GM19452 (cell line): ENCODE measurements at regions not wholly inside any gene's neighbourhood (a gene's known extent, or its start where the extent isn't known, plus 50 kb on each side); places are given as distances from the start of the nearest gene placed in this dataset.
"Not testable (repeated sequence)": the region's sequence is repeated elsewhere in the genome, so short reads cannot be mapped to it uniquely, and the experiment has no call there.

ENCODE experiments used
- ATAC-seq: cut with Tn5 transposase; IDR thresholded peaks from one replicate; pipeline ENCODE4 v1.9.1; 2021; ENCODE audit not compliant: unreplicated experiment

DNA sequence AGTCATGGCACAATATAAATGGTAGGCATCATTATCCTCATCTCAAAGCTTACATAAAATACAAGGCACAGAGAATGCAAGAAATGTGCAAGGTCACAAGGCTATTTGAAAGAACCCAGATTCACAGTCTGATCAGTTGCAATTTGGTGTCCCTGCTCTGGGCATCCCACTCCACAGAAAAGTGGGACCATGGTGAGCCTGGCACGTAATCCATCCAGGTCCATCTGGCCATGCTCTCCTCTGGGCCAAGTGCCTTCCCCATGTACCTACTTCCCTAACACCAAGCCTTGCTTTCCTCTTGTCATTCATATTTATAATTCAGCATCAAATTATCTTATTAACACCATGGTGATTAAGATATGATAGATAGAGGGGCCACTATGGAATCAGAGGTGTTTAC is 390.0 kb downstream of the CDH11 start:
- no peak for ATAC-seq

DNA sequence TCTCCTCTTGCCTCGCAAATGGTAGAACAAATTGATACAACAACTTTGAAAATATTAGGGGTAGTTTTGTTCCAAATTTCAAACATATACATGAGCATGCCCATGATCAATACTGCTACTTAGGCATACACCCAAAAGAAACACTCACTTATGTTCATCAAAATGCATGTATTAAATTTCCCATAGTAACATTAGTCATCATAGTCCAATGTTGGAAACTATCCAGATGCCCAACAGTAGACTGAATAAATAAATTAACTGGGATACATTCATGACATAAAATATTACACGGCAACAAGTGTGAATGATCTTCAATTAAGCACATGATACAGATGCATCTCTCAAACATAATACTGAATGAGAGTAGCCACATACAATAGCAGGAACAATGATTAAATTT is 391.6 kb downstream of the CDH11 start:
- no peak for ATAC-seq

DNA sequence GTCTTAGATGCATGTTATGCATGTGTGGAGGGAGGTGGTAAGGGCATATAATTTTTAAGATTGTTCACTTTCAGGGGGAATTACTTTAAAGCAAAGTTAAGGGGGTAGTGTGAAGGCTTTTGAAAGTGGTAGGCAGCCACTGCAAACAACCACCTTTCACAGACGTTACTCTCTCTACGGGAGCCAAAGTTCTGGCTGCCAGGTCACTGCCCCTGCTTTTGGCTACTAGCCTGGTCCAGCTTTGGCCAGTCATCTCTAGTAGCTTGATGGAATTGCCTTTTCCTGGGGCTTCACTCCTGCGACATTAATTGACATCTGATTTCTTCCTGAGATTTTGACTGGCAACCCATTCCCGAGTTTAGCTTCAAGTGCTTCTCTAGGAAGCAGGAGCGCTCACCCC is 397.5 kb downstream of the CDH11 start:
- no peak for ATAC-seq

DNA sequence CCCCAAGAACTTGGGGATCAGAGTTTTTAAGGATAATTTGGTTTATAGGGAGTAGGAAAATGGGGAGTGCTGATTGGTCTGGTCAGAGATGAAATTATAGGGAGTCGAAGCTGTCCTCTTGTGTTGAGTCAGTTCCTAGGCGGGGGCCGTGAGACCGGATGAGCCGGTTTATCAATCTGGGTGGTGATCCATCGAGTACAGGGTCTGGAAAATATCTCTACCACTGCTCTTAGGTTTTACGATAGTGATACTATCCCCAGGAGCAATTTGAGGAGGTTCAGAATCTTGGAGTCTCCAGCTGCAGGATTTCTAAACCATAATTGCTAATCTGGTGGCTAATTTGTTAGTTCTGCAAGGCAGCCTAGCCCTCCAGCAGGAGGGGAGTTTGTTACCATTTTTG is 403.4 kb downstream of the CDH11 start:
- ATAC-seq = no peak

GRCh38 chr16:64717871-64718270 is 404.0 kb downstream of the CDH11 start:
- ATAC-seq = no peak

GRCh38 chr16:64715624-64716023 is 406.2 kb downstream of the CDH11 start:
- ATAC-seq = no peak

- no peak for ATAC-seq
Measured at GRCh38 chr16:64712026-64712425, 409.8 kb downstream of the CDH11 start.

DNA sequence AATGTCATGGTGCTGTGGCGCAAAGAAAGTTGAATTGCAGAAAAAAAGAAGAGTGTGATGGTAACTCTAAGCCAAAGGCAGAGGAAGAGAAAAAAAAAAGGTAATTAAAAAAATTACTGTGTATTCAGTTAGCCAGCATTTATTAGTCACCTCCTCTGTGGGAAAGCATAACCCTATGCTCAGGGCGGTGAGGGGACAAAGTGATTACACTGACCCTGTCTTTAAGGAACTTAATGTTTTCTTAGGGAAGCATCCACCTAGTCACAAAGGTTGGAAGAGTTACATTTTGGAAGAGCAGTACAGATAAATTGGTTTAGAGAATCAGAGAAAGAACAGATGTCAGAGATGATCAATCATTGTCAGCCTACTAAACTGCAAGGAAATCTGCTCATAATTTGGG is 410.3 kb downstream of the CDH11 start:
- ATAC-seq = no peak

GRCh38 chr16:64711026-64711425 is 410.8 kb downstream of the CDH11 start:
- no peak for ATAC-seq

GRCh38 chr16:64705443-64705842 is 416.4 kb downstream of the CDH11 start:
- no peak for ATAC-seq

DNA sequence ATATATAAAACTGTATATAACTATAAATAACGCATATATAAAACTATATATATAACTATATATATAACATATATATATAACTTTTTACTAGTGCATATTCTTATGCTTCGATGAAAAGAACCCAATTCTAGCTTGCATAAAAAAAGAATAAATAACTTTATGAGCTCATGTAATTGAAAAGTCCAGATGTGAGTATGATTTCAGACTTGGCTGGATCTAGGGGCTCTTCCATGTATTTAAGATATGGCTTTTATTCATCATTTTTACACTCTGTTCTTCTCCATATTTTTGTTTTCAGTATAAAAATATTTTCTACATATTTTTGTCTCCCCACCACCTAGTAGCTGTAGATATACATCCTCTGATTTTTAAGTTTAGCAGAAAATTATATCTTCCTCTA is 417.5 kb downstream of the CDH11 start:
- ATAC-seq = no peak

DNA sequence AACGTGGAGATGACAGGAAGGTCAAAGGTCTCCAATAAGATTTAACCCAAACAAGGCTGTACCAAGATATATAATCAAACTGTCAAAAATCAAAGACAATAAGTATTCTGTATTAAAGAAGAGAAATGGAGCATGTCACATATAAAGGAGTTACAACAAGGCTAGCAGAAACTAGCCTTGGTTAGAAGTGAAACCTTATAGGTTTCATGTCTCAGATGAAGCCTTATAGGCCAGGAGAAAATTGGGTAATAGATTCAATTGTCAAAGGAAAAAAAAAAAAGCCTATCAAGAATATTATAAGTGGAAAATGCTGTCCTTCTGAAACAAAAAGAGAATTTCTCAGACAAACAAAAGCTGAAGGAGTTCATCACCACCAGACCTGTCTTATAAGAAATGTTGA is 419.4 kb downstream of the CDH11 start:
- ATAC-seq = no peak

DNA sequence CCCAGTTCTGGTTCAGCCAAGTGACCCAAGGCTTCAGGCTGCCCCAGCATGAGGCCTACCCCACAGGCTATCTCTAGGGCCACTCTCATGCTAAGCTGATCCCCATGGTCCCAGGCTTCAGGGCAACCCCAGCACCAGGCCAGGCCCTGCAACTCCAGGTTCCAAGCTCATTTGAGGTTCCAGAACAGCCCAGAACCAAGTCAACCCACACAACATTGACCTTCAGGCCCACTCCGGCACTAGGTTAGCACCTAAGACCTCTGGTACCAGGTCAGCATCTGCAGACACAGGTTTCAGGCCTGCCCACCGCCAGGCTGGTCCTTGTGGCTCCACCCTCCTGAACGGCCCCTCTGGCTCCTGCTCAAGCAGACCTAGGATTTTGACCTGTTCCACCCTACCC is 421.2 kb downstream of the CDH11 start:
- ATAC-seq = no peak

DNA sequence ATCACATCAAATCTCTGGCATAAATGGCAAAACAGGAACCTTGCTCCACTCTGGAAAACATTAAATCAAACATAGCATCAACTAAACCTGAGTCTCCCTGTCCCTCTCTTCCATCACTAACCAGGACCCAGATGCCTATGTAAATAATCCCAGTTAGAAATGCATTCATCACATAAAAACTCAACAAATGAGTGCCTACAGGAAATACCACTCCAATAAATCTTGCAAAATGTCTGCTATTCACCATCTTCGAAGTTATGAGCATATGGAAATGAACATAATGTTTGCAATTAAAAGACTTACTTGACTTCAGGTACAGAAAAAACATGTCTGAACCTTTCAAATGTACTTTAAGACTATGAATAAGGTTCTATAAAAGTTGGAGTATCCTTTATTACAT is 425.0 kb downstream of the CDH11 start:
- no peak for ATAC-seq

DNA sequence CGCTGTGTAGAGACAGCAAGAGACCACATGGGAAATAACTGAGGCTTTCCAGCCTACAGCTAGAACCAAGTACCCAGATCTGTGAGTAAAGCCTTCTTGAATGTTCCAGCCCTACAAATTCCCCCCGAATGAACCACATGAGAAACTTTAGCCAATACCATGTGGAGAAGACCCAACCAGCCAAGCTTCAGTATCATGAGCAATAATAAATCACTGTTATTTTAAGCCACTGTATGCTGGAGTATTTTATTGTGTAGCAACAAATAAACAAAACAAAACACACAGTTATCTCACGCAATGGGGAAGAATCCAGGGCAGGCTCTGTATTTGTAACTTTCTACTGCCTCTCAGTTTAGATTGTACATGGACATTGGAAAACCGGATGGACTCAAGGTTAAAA is 426.2 kb downstream of the CDH11 start:
- ATAC-seq = no peak

DNA sequence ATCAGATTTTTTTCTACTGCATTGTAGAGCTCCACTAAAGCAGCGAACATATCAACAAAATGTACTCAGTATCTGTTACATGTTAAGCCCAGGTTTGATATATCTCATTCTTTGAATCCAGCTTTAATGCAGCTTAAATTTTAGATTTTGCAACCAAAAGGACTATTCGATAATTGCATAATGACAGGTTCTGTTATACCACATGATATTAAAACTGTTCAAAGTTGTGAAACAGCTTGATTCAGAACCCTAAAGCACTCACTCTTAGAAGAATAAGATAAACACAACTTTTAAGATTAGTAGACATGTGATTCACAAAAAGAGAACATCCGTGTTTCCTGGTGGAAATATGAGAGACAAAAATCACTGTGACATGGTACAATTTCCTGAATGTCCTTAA is 427.9 kb downstream of the CDH11 start:
- ATAC-seq = no peak

DNA sequence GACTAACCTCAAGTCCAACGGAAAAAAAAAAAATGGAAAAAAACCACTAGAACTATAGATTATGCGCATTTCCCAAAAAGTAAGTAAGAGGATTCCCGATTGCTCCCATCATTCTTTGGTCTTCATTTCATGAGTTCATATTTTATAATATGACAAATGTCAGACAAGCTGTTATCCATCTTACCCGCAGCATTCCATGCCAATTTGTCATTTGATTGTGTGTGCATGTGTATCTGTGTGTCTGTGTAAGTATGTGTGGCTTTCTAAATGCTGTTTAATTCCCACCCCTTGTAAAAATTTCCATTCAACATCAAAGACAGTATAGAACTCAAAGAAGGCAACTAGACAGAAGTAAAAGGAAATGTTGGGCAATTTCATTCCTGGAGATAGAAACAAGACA is 434.1 kb downstream of the CDH11 start:
- no peak for ATAC-seq

DNA sequence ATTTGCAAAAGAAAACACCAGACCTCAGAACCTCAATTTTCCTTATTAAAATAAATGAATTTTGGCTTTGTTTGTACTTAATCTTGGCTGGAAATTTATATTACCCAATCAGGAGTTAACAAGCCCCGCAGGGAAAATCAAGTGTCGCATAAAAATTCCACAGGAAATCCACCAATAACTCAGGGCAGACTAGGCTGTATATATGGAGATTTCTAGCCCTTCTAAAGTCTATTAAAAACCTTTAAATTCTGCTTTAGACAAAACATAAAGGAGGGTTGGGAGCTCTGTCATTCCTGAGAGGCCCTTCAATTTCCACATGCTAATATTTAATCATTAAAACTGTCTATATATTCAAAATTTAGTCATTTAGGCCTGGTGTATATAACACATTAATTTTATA is 434.7 kb downstream of the CDH11 start:
- no peak for ATAC-seq

GRCh38 chr16:64679976-64680690 is 441.7 kb downstream of the CDH11 start:
- no peak for ATAC-seq

GRCh38 chr16:64669573-64669972 is 452.3 kb downstream of the CDH11 start:
- ATAC-seq = no peak

DNA sequence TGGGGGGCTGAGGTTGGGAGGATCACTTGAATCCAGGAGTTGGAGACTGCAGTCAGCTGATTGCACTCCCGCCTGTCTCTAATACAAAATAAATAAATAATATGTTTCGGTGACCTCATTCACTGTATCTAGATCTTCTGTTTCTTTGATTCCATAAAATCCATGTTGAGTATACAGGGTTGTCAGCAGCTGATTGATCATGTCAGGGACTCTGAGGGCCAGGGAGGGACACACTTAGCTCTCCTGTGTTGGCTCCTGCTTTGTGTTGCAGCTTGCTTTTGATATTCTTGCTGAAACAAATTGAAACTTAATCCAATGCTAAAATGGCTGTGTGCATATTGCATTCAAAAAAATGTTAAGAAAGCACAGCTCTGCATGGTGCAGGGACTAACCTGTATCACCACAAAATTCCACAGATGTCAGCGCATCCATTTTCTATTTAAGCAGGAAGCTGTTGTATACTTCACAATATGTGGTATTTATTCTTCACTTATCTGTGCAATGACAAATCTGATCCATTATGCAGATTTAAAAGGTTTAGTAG is 454.5 kb downstream of the CDH11 start:
- no peak for ATAC-seq

DNA sequence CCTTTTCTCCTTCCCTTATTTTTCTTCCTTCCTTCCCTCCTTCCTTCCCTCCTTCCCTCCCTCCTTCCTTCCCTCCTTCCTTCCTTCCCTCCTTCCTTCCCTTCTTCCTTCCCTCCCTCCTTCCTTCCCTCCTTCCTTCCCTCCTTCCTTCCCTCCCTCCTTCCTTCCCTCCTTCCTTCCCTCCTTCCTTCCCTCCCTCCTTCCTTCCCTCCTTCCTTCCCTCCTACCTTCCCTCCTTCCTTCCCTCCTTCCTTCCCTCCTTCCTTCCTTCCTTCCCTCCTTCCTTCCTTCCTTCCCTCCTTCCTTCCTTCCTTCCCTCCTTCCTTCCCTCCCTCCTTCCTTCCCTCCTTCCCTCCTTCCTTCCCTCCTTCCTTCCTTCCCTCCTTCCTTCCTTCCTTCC is 459.6 kb downstream of the CDH11 start:
- ATAC-seq = not testable (repeated sequence)

GRCh38 chr16:64659866-64660265 is 462.0 kb downstream of the CDH11 start:
- ATAC-seq = no peak
